ENCODE measurements at regions not wholly inside any gene's neighbourhood (a gene's known extent, or its start where the extent isn't known, plus 50 kb on each side); places are given as distances from the start of the nearest gene placed in this dataset.

DNA sequence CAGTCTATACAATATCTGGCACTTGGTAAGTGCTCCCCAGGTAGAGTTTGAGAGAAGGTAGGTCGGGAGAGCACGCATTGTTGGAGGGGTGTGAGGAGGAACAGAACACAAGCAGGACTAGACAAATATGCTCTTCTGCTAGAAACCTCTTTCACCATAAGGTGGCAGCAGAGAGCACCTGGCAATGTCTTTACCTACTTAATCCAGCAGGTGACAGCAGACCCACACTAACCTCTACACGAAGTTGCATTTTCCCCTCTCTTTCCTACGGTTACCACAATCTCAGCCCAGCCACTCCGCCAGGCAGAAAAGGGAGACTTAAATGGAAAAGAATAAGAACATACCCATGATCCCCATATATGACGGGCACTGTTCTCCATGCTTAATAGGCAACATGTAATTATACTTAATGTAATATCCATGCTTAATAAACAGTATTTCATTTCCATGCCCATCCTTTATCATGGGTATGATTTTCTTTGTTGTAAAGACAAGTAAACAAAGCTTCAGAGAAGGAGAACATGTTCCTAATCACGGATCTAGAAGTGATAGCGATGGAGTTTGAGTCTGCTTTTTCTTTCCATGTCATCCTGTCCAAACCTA is 55.1 kb upstream of the CCL2 start:
- no peaks in the 10 kb centered on the region for H3K9me3 Mint-ChIP-seq
- H3K36me3 Mint-ChIP-seq (ENCODE audit: low read depth) = no peaks in the 10 kb centered on the region
- peaks cover 48% of the 10 kb centered on the region for H3K27me3 Mint-ChIP-seq
- intact Hi-C loops (cut with micrococcal nuclease) = loop anchor here (1.0 to 5.0 kb wide), 5 partner anchors 62 to 438 kb away; no protein-coding TSS in a partner anchor
- peaks cover 11% of the 10 kb centered on the region for H3K4me1 Mint-ChIP-seq
- peak; percentile 92 for DNase-seq
- H3K4me3 Mint-ChIP-seq = no peak overlapping the region
- no peak overlapping the region for H3K27ac Mint-ChIP-seq

DNA sequence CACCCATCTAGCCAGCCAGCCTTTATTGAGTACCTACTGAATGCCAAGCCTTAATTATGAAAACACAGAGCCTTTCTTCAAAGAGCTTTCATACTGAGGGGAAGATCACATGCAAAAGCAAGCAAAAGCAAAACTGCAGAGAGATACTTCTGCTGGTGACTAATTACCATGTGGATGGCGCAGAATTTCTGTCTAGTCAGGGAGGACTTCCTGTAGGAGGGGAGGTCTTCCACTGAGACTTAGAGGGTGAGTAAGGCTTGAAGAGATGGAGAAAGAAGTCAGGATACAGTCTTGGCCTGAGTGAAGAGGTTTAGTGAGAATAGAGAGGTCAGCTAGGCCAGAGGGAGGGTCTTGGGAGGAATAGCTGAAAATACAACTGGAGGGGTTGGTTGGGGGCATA is 53.9 kb upstream of the CCL2 start:
- Mint-ChIP-seq H3K27ac (peak overlapping the region; percentile 86), H3K27me3 (peaks cover 44% of the 10 kb centered on the region), H3K4me3 (no peak overlapping the region), H3K4me1 (peaks cover 11% of the 10 kb centered on the region), H3K36me3 (ENCODE audit: low read depth) (no peaks in the 10 kb centered on the region), H3K9me3 (no peaks in the 10 kb centered on the region)
- intact Hi-C loops (cut with micrococcal nuclease) = loop anchor here (5.0 kb wide), 3 partner anchors 61 to 181 kb away; no protein-coding TSS in a partner anchor
- DNase-seq = no peak

DNA sequence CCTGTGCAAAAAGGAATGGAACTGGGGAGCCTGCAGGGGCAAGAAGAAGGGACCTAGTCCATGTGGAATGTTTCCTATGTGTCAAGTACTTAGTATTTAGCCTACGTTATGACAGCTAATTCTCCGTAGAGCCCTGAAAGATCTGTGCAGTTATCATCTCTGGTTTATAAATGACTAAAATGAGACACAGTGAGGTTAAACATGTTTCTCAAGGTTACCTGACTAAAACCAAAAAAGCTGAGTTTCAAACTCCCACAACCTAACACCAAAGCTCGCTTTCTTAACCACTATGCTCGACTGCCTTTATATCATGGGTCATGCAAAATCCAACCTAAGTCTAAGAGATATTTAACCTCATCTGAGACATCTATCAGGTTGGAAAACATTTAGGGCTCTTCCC is 53.3 kb upstream of the CCL2 start:
- no peak overlapping the region for H3K4me3 Mint-ChIP-seq
- intact Hi-C loops (cut with micrococcal nuclease) = loop anchor here (5.0 kb wide), 3 partner anchors 61 to 181 kb away; no protein-coding TSS in a partner anchor
- no peak for DNase-seq
- no peaks in the 10 kb centered on the region for H3K36me3 Mint-ChIP-seq (ENCODE audit: low read depth)
- peak overlapping the region; percentile 86 for H3K27ac Mint-ChIP-seq
- H3K27me3 Mint-ChIP-seq = peaks cover 39% of the 10 kb centered on the region
- H3K4me1 Mint-ChIP-seq = peaks cover 11% of the 10 kb centered on the region
- no peaks in the 10 kb centered on the region for H3K9me3 Mint-ChIP-seq

DNA sequence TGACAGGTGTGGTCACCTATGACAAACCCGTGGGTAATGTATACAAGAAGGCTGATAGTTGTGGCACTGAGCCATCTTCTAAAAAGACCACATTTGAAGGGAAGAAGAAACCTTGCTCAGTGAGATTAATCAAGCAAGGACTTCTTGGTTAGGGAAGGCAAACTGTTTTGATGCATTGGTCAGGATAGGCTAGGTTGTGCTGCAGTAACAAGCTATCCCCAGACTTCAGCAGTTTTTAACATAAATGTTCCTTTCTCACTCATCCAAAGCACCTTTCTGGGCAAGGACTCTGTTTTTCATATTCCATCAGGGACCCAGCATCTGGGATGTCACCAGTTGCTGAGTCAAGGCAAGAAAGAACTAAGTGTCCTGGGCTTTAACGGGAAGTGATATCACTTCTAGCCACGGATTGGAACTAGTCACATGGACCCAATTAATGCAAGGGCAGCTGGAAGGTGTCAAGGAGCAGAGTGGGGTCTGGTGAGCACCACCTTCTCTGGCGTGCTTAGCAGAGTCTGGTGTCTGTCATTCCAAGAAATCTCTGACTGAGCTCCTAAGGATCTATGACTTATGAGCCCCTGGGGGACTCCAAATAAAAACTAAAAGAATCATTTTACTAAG is 52.0 kb upstream of the CCL2 start:
- H3K27ac Mint-ChIP-seq = no peak overlapping the region
- no peak overlapping the region for H3K4me3 Mint-ChIP-seq
- no peaks in the 10 kb centered on the region for H3K9me3 Mint-ChIP-seq
- intact Hi-C loops (cut with micrococcal nuclease) = loop anchor here (5.0 kb wide), 3 partner anchors 59 to 179 kb away; no protein-coding TSS in a partner anchor
- H3K36me3 Mint-ChIP-seq (ENCODE audit: low read depth) = no peaks in the 10 kb centered on the region
- H3K4me1 Mint-ChIP-seq = peaks cover 11% of the 10 kb centered on the region
- DNase-seq = no peak
- H3K27me3 Mint-ChIP-seq = peaks cover 34% of the 10 kb centered on the region

DNA sequence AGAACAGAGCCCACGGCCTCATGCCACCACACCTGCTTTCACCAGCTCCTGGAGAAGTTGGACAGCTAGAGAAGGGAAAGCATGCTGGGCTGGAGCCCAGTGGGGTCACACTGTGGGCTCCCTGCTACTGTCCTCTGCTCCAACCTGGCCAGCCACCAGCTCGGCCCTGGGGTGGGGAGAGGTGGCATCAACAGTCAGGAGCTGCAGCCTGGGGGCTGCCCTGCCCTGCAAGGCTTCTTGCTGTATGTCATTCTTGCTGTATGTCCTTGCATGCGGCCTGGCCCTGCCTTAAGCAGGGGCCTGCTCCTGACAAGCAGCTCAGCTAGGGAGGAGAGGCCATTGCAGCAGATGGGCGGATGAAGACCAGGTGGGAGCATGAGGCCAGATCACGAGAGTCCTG is 50.7 kb upstream of the CCL2 start:
- DNase-seq = no peak
- peaks cover 11% of the 10 kb centered on the region for H3K4me1 Mint-ChIP-seq
- H3K36me3 Mint-ChIP-seq (ENCODE audit: low read depth) = no peaks in the 10 kb centered on the region

More for the DNA sequence above, 50.7 kb upstream of the CCL2 start:
- Mint-ChIP-seq H3K9me3 (no peaks in the 10 kb centered on the region), H3K27ac (no peak overlapping the region), H3K4me3 (no peak overlapping the region), H3K27me3 (peaks cover 22% of the 10 kb centered on the region)
- intact Hi-C loops (cut with micrococcal nuclease) = loop anchor here (5.0 kb wide), 3 partner anchors 58 to 178 kb away; no protein-coding TSS in a partner anchor

Data from activated CD4-positive, alpha-beta T cell treated with anti-CD3 and anti-CD28 coated beads, Interleukin-2, amount 10 ng/mL, durations not matched to agents 24 days and 14 days (primary cell).